Tibial artery (tissue), 4 donors: ENCODE measurements at regions not wholly inside any gene's neighbourhood (a gene's known extent, or its start where the extent isn't known, plus 50 kb on each side); places are given as distances from the start of the nearest gene placed in this dataset.

Experiments used
- DNase-seq, 2 donors: peaks; one replicate each; pipeline ENCODE4 v3.0.0-alpha.2; 2019
- H3K27ac ChIP-seq, 2 donors: fragments of 200-600 bp; sonication (generic) in 1 of 2; 1 replicate in 1 of 2; 2 replicates in 1 of 2; pipeline ENCODE4 v1.5.1; 2018 to 2019; ENCODE audit warnings: mild to moderate bottlenecking in 1 of 2
- H3K27me3 ChIP-seq, 2 donors: fragments of 200-600 bp; sonication (generic) in 1 of 2; one replicate each; pipeline versions ENCODE4 v1.5.1 to v1.6.0; 2016 to 2019
- H3K36me3 ChIP-seq, 3 donors: fragments of 200-600 bp; sonication (generic) in 2 of 3; one replicate each; pipeline ENCODE4 v1.5.1; 2016 to 2019; ENCODE audit warnings: mild to moderate bottlenecking in 2 of 3
- H3K4me1 ChIP-seq, 4 donors: fragments of 200-600 bp; sonication (generic) in 2 of 4; 1 replicate in 3 of 4; 2 replicates in 1 of 4; pipeline ENCODE4 v1.5.1; 2016 to 2019
- H3K4me3 ChIP-seq, 2 donors: fragments of 200-600 bp; sonication (generic) in 1 of 2; 1 replicate in 1 of 2; 2 replicates in 1 of 2; pipeline ENCODE4 v1.5.1; 2018 to 2019; ENCODE audit warnings: mild to moderate bottlenecking in 2 of 2
- H3K9me3 ChIP-seq, 3 donors: fragments of 200-600 bp; sonication (generic) in 1 of 3; one replicate each; pipeline ENCODE4 v1.5.1; 2016 to 2019
- CTCF ChIP-seq, 2 experiments: fragments of 200-600 bp in 1 of 2; fragments of 450-650 bp in 1 of 2; IDR thresholded peaks; one replicate each; pipeline ENCODE4 v1.5.1; 2017 to 2019; ENCODE audit warnings: antibody characterized with exemption in 2 of 2, mild to moderate bottlenecking in 1 of 2, moderate library complexity in 1 of 2
- intact Hi-C: fragments of 100-400 bp; cut with DNase I; formaldehyde crosslinking; loops from one replicate; pipeline ENCODE4 v1.15.0; 2023; ENCODE audit warnings: low total_unique reads

DNA sequence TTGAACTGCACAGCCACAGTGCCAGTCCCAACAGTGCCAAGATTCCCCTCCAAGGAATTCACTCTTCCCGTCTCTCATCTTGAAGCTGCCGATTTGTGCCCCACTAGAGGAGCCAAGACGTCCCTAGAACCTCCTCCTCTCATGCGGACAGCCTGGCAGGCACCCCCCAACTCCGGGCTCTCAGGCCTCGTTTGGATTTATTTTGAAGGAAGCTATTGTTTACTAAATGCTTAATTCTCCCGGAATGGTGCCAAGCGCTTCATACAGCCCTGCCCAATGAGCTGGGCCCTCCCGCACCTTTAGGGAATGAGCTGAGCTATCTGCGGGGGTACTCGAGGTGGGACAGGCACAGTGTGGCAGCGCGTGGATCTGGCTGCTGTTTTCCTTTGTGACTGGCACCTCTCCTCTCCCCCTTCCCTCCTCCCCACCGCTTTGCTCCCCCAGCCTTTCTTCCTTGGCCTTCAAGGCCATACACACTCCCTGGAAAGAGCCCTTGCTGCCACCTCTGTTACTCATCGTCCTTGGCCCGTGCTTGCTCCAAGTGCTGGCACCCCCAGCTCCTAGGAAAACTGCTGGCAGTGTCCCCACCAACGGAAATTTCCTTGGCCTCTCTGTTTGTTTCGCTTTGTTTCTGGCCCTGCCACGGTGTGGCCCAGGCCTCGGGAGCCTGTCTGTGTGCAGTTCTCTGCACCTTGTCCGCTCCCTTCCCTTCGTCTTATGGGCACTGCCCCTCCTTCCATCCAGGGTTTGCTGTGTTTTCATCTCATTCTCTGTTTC, 49.9 kb upstream of the CDR2 start:
- peaks cover 14 to 58% (median 39%) of the 10 kb centered on the region in 3 donors for H3K36me3 ChIP-seq

More for the DNA sequence above, 49.9 kb upstream of the CDR2 start:
- peaks cover 0 to 18% (median 12%) of the 10 kb centered on the region in 4 donors for H3K4me1 ChIP-seq
- no peaks in the 10 kb centered on the region for H3K27me3 ChIP-seq
- TF ChIP-seq CTCF (IDR thresholded peaks at IDR 0.05) = no peak
- peak overlapping the region; percentile 74 to 78 for H3K27ac ChIP-seq
- intact Hi-C loops = no loop called here
- peak overlapping the region; percentile 24 to 38 for H3K4me3 ChIP-seq
- no peaks in the 10 kb centered on the region for H3K9me3 ChIP-seq
- peak; percentile 52 to 90 for DNase-seq
